ENCODE measurements at regions not wholly inside any gene's neighbourhood (a gene's known extent, or its start where the extent isn't known, plus 50 kb on each side); places are given as distances from the start of the nearest gene placed in this dataset.

DNA sequence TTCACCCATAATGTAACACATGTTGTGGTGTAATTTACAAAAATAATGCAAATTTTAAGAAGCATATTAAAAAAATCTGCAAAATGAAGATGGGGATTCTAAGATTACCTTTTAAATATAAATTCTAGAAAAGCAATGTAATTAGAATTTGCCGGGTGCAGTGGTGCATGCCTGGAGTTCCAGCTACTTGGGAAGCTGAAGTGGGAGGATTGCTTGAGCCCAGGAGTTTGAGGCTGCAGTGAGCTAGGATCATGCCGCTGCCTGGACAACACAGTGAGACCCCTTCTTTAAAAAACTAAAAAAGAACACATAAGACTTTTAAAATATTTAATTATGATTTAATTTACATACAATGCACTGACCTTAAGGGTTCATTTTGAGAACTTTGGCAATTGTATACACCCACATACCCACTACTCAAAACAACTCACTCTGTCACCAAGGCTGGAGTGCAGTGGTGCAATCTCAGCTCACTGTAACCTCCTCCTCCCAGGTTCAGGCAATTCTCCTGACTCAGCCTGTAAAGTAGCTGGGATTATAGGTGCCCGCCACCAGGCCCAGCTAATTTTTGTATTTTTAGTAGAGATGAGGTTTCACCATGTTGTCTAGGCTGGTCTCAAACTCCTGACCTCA lies 134.0 kb upstream of the TBL1XR1 start:
- Histone ChIP-seq H3K27ac (no peak overlapping the region), H3K36me3 (no peaks in the 10 kb centered on the region), H3K27me3 (no peaks in the 10 kb centered on the region), H3K9me3 (no peaks in the 10 kb centered on the region), H3K4me1 (ENCODE audit: insufficient read depth) (peaks cover 9% of the 10 kb centered on the region), H3K4me3 (no peak overlapping the region)
- no peak for TF ChIP-seq CTCF (IDR thresholded peaks at IDR 0.05)
- no peak for DNase-seq
- intact Hi-C loops (cut with DNase I): no loop called here
- 78 to 86% (median 83%) methylated on average over 3 of the region's 3 CpGs for WGBS, 3 donors

DNA sequence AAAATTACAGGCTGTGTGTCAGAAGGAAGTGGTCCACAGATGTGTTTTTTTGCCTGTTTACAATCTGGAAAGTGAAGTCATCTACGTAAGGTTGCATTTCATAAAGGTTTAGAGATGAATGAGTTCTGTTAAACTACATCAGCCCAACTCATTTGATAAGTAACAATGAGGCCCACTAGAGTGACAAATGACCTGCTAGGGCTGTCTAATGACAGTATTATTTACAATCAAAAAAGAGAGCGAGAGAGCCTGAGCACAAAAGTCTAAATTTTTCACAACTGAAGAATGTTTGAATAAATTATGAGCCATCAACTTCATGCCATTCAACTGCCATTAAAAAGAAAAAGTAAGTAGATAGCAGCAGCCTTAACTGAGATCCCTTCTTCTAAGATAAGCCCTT lies 135.7 kb upstream of the TBL1XR1 start:
- intact Hi-C loops (cut with DNase I): no loop called here
- no peaks in the 10 kb centered on the region for H3K9me3 ChIP-seq
- TF ChIP-seq EP300 (IDR thresholded peaks at IDR 0.05) (no peak), CTCF (IDR thresholded peaks at IDR 0.05) (no peak), POLR2A (IDR thresholded peaks at IDR 0.05) (no peak)
- 93 to 100% (median 95%) methylated on average over 2 of the region's 2 CpGs for WGBS, 3 donors
- peaks cover 9% of the 10 kb centered on the region for H3K4me1 ChIP-seq (ENCODE audit: insufficient read depth)
- H3K27ac ChIP-seq: no peak overlapping the region
- no peak for DNase-seq
- H3K4me3 ChIP-seq: no peak overlapping the region
- no peaks in the 10 kb centered on the region for H3K27me3 ChIP-seq
- H3K36me3 ChIP-seq: no peaks in the 10 kb centered on the region

DNA sequence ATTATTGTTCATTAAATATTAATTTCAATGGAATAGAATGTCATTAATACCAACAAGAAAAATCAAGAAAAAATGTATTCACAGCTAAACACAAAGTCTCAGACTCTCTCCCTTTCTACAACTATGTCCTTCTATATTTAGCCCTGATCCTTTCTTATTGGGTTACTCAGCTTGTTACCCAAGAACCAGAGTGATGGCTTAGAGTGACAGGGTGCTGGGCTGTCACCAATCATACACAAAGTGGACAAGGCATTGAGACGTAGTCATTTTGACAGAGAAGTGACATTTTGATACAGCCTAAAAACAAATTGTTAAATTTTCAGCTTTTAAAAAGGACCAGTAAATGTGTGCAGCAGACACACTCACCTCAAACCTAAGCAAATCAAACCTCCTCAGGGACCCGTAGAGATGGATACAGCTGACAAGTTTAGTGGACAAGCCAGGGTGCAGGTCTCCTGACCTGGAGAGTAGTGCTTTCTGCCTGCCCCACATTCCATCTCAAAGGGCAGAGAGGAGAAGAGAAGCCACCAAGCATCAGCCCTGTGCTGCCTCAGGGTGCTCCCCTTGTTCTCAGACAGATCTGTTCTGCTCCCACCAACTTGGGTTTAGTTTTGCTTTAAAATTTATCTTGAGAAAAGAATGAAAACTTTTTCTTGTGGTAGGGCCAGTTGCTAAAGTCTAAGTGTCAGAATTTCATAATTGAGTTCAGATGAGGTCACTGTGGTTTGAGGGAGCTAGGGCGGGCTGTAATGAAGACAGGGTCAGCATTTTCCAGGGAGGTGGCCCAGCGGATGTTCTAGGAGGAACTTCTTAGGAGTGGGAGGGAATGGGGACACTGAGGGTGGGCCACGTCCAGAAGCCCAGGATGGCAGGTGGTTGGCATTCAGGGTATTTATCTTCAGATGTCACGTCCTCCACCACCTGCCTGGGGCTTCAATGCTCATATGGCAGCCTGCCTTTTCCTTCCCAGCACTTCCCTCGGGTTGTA lies 136.5 kb upstream of the TBL1XR1 start:
- TF ChIP-seq POLR2A (IDR thresholded peaks at IDR 0.05): no peak
- no peak for TF ChIP-seq EP300 (IDR thresholded peaks at IDR 0.05)
- no peak for TF ChIP-seq CTCF (IDR thresholded peaks at IDR 0.05)
- Histone ChIP-seq H3K4me1 (ENCODE audit: insufficient read depth) (peaks cover 9% of the 10 kb centered on the region), H3K36me3 (no peaks in the 10 kb centered on the region), H3K4me3 (no peak overlapping the region), H3K27ac (no peak overlapping the region), H3K9me3 (no peaks in the 10 kb centered on the region), H3K27me3 (no peaks in the 10 kb centered on the region)
- intact Hi-C loops (cut with DNase I): no loop called here
- peak in 1 of 5 donors; percentile 28 for DNase-seq
- 43 to 48% (median 43%) methylated on average over 7 of the region's 7 CpGs for WGBS, 3 donors

DNA sequence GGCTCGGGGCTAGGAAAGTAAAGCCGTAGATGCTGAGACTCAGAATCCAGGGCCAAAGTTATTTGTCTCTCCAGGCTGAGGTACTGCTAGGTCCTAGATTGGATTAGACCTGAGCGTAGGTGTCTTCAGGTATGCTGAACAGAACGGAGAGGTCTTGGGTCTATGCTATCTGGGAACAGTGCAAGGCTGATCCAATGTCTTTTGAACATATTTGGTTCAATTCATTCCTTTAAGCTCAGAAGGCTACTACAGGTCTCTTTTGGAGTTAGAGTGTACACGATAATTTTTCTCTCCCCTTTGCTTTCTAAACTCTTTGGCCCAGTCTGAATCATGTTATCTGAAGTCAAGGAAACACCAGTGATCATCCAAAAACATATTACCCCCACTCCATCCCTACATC lies 137.5 kb upstream of the TBL1XR1 start:
- no peaks in the 10 kb centered on the region for H3K36me3 ChIP-seq
- no peak for TF ChIP-seq EP300 (IDR thresholded peaks at IDR 0.05)
- TF ChIP-seq CTCF (IDR thresholded peaks at IDR 0.05): no peak
- TF ChIP-seq POLR2A (IDR thresholded peaks at IDR 0.05): no peak
- H3K4me1 ChIP-seq (ENCODE audit: insufficient read depth): peaks cover 9% of the 10 kb centered on the region
- H3K4me3 ChIP-seq: no peak overlapping the region
- H3K27ac ChIP-seq: no peak overlapping the region
- no peaks in the 10 kb centered on the region for H3K27me3 ChIP-seq
- intact Hi-C loops (cut with DNase I): no loop called here
- WGBS, 3 donors: 83 to 86% (median 86%) methylated on average over 5 of the region's 5 CpGs
- H3K9me3 ChIP-seq: no peaks in the 10 kb centered on the region
- DNase-seq: no peak

Data from ovary (tissue), 7 donors.